ENCODE measurements at regions not wholly inside any gene's neighbourhood (a gene's known extent, or its start where the extent isn't known, plus 50 kb on each side); places are given as distances from the start of the nearest gene placed in this dataset.

GRCh38 chr4:124025428-124025827 lies 628.8 kb downstream of the SPRY1 start:
- TF ChIP-seq CTCF (conservative IDR thresholded peaks at IDR 0.05 in 1 of 2, IDR thresholded peaks at IDR 0.05 in 1 of 2; ENCODE audit: extremely low read depth in 1 of 2, insufficient read depth in 1 of 2, low read depth in 1 of 2, low read length in 2 of 2) = no peak
- TF ChIP-seq EZH2 (IDR thresholded peaks at IDR 0.05; ENCODE audit: borderline replicate concordance, low read length) = no peak
